Suprapubic skin (tissue), 3 donors: ENCODE measurements at regions not wholly inside any gene's neighbourhood (a gene's known extent, or its start where the extent isn't known, plus 50 kb on each side); places are given as distances from the start of the nearest gene placed in this dataset.

Source experiments
- EP300 ChIP-seq: sonication (generic); formaldehyde crosslinking; IDR thresholded peaks from one replicate; pipeline ENCODE4 v1.6.1; 2017; ENCODE audit warnings: antibody characterized with exemption
- POLR2A ChIP-seq, 2 donors: fragments of 450-650 bp; IDR thresholded peaks; one replicate each; pipeline ENCODE4 v1.6.1; 2017; ENCODE audit warnings: antibody characterized with exemption in 2 of 2, mild to moderate bottlenecking in 2 of 2, moderate library complexity in 2 of 2
- TF ChIP-seq, protein P1 (sequence below), 2 donors: fragments of 200-600 bp in 1 of 2; fragments of 450-650 bp in 1 of 2; sonication (generic) in 1 of 2; IDR thresholded peaks; one replicate each; pipeline ENCODE4 v1.5.1; 2016 to 2019; ENCODE audit warnings: antibody characterized with exemption in 2 of 2, mild to moderate bottlenecking in 1 of 2, moderate library complexity in 1 of 2

DNA sequence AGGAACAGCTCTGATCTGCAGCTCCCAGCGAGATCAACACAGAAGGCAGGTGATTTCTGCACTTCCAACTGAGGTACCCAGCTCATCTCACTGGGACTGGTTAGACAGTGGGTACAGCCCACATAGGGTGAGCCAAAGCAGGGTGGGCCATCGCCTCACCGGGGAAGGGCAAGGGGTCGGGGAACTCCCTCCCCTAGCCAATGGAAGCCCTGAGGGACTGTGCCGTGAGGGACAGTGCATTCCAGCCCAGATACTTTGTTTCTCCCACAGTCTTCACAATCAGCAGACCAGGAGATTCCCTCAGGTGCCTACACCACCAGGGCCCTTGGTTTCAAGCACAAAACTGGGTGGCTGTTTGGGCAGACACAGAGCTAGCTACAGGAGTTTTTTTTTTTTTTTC lies 555.9 kb downstream of the BCOR start:
- TF ChIP-seq POLR2A (IDR thresholded peaks at IDR 0.05) (no peak), EP300 (no peak)
- TF ChIP-seq, protein P1, sequence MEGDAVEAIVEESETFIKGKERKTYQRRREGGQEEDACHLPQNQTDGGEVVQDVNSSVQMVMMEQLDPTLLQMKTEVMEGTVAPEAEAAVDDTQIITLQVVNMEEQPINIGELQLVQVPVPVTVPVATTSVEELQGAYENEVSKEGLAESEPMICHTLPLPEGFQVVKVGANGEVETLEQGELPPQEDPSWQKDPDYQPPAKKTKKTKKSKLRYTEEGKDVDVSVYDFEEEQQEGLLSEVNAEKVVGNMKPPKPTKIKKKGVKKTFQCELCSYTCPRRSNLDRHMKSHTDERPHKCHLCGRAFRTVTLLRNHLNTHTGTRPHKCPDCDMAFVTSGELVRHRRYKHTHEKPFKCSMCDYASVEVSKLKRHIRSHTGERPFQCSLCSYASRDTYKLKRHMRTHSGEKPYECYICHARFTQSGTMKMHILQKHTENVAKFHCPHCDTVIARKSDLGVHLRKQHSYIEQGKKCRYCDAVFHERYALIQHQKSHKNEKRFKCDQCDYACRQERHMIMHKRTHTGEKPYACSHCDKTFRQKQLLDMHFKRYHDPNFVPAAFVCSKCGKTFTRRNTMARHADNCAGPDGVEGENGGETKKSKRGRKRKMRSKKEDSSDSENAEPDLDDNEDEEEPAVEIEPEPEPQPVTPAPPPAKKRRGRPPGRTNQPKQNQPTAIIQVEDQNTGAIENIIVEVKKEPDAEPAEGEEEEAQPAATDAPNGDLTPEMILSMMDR (IDR thresholded peaks at IDR 0.05), result no peak
